Stomach smooth muscle (tissue), 2 donors: ENCODE measurements at regions not wholly inside any gene's neighbourhood (a gene's known extent, or its start where the extent isn't known, plus 50 kb on each side); places are given as distances from the start of the nearest gene placed in this dataset.

ENCODE experiments used
- H3K27ac ChIP-seq: one replicate; pipeline ENCODE4 v1.7.0; 2013; ENCODE audit warnings: mild to moderate bottlenecking, low read length, inconsistent platforms
- H3K27me3 ChIP-seq, 2 donors: one replicate each; pipeline ENCODE4 v1.7.0; 2013; ENCODE audit warnings: low read length in 2 of 2; ENCODE audit not compliant: insufficient read depth in 2 of 2, control insufficient read depth in 1 of 2
- H3K36me3 ChIP-seq, 2 donors: one replicate each; pipeline ENCODE4 v1.7.0; 2013; ENCODE audit warnings: low read length in 2 of 2; ENCODE audit not compliant: control insufficient read depth in 2 of 2, insufficient read depth in 2 of 2
- H3K4me1 ChIP-seq: one replicate; pipeline ENCODE4 v1.7.0; 2013; ENCODE audit warnings: low read length; ENCODE audit not compliant: control insufficient read depth, insufficient read depth
- H3K4me3 ChIP-seq, 2 donors: one replicate each; pipeline ENCODE4 v1.7.0; 2013; ENCODE audit warnings: low read length in 2 of 2
- H3K9ac ChIP-seq, 2 donors: one replicate each; pipeline ENCODE4 v1.7.0; 2013; ENCODE audit warnings: low read length in 2 of 2, mild to moderate bottlenecking in 1 of 2
- H3K9me3 ChIP-seq, 2 donors: one replicate each; pipeline ENCODE4 v1.7.0; 2013; ENCODE audit warnings: low read length in 2 of 2; ENCODE audit not compliant: control insufficient read depth in 2 of 2
- donor health status: healthy.
- donor health status: Pancreatic carcinoma.

GRCh38 chr2:156134887-156135286 is 197.6 kb downstream of the NR4A2 start:
- Histone ChIP-seq H3K4me3 (no peak overlapping the region), H3K9ac (no peak overlapping the region), H3K36me3 (no peaks in the 10 kb centered on the region), H3K4me1 (no peaks in the 10 kb centered on the region), H3K27me3 (no peaks in the 10 kb centered on the region), H3K27ac (no peak overlapping the region), H3K9me3 (no peaks in the 10 kb centered on the region)

- Histone ChIP-seq H3K4me3 (no peak overlapping the region), H3K9ac (no peak overlapping the region), H3K9me3 (no peaks in the 10 kb centered on the region), H3K27ac (no peak overlapping the region), H3K27me3 (no peaks in the 10 kb centered on the region), H3K4me1 (no peaks in the 10 kb centered on the region), H3K36me3 (no peaks in the 10 kb centered on the region)
Measured at GRCh38 chr2:156132941-156133340, 199.6 kb downstream of the NR4A2 start.

GRCh38 chr2:156132130-156132529 is 200.4 kb downstream of the NR4A2 start:
- H3K4me1 ChIP-seq: no peaks in the 10 kb centered on the region
- H3K4me3 ChIP-seq: no peak overlapping the region
- H3K27me3 ChIP-seq: no peaks in the 10 kb centered on the region
- H3K27ac ChIP-seq: no peak overlapping the region
- H3K36me3 ChIP-seq: no peaks in the 10 kb centered on the region
- H3K9me3 ChIP-seq: no peaks in the 10 kb centered on the region
- no peak overlapping the region for H3K9ac ChIP-seq

- Histone ChIP-seq H3K9ac (no peak overlapping the region), H3K4me1 (no peaks in the 10 kb centered on the region), H3K9me3 (no peaks in the 10 kb centered on the region), H3K4me3 (no peak overlapping the region), H3K27ac (no peak overlapping the region), H3K27me3 (no peaks in the 10 kb centered on the region), H3K36me3 (no peaks in the 10 kb centered on the region)
Measured at GRCh38 chr2:156129227-156129626, 203.3 kb downstream of the NR4A2 start.

- H3K4me1 ChIP-seq: no peaks in the 10 kb centered on the region
- no peaks in the 10 kb centered on the region for H3K27me3 ChIP-seq
- H3K9me3 ChIP-seq: no peaks in the 10 kb centered on the region
- no peak overlapping the region for H3K4me3 ChIP-seq
- H3K9ac ChIP-seq: no peak overlapping the region
- no peak overlapping the region for H3K27ac ChIP-seq
- no peaks in the 10 kb centered on the region for H3K36me3 ChIP-seq
Measured at GRCh38 chr2:156125018-156125417, 207.5 kb downstream of the NR4A2 start.

GRCh38 chr2:156124458-156124857 is 208.1 kb downstream of the NR4A2 start:
- Histone ChIP-seq H3K36me3 (no peaks in the 10 kb centered on the region), H3K9ac (no peak overlapping the region), H3K4me1 (no peaks in the 10 kb centered on the region), H3K9me3 (no peaks in the 10 kb centered on the region), H3K27me3 (no peaks in the 10 kb centered on the region), H3K4me3 (no peak overlapping the region), H3K27ac (no peak overlapping the region)

GRCh38 chr2:156118753-156119416 is 213.6 kb downstream of the NR4A2 start:
- H3K9me3 ChIP-seq: no peaks in the 10 kb centered on the region
- no peak overlapping the region for H3K9ac ChIP-seq
- no peaks in the 10 kb centered on the region for H3K4me1 ChIP-seq
- no peaks in the 10 kb centered on the region for H3K27me3 ChIP-seq
- H3K27ac ChIP-seq: no peak overlapping the region
- no peak overlapping the region for H3K4me3 ChIP-seq
- H3K36me3 ChIP-seq: no peaks in the 10 kb centered on the region

GRCh38 chr2:156116113-156116512 is 216.4 kb downstream of the NR4A2 start:
- H3K4me3 ChIP-seq: no peak overlapping the region
- H3K27ac ChIP-seq: no peak overlapping the region
- H3K27me3 ChIP-seq: no peaks in the 10 kb centered on the region
- no peak overlapping the region for H3K9ac ChIP-seq
- no peaks in the 10 kb centered on the region for H3K9me3 ChIP-seq
- no peaks in the 10 kb centered on the region for H3K36me3 ChIP-seq
- no peaks in the 10 kb centered on the region for H3K4me1 ChIP-seq

GRCh38 chr2:156115338-156115737 is 217.2 kb downstream of the NR4A2 start:
- Histone ChIP-seq H3K4me1 (no peaks in the 10 kb centered on the region), H3K4me3 (no peak overlapping the region), H3K9me3 (no peaks in the 10 kb centered on the region), H3K36me3 (no peaks in the 10 kb centered on the region), H3K27me3 (no peaks in the 10 kb centered on the region), H3K9ac (no peak overlapping the region), H3K27ac (no peak overlapping the region)

GRCh38 chr2:156112323-156112722 is 220.2 kb downstream of the NR4A2 start:
- Histone ChIP-seq H3K27me3 (no peaks in the 10 kb centered on the region), H3K4me1 (no peaks in the 10 kb centered on the region), H3K4me3 (no peak overlapping the region), H3K9ac (no peak overlapping the region), H3K36me3 (no peaks in the 10 kb centered on the region), H3K27ac (no peak overlapping the region), H3K9me3 (no peaks in the 10 kb centered on the region)

- Histone ChIP-seq H3K27me3 (no peaks in the 10 kb centered on the region), H3K4me3 (no peak overlapping the region), H3K36me3 (no peaks in the 10 kb centered on the region), H3K9me3 (no peaks in the 10 kb centered on the region), H3K4me1 (no peaks in the 10 kb centered on the region), H3K27ac (no peak overlapping the region), H3K9ac (no peak overlapping the region)
Measured at GRCh38 chr2:156110890-156111289, 221.6 kb downstream of the NR4A2 start.
